ENCODE measurements at regions not wholly inside any gene's neighbourhood (a gene's known extent, or its start where the extent isn't known, plus 50 kb on each side); places are given as distances from the start of the nearest gene placed in this dataset.

- TF ChIP-seq CTCF (IDR thresholded peaks at IDR 0.05) (no peak), EP300 (IDR thresholded peaks at IDR 0.05) (no peak), POLR2A (IDR thresholded peaks at IDR 0.05) (no peak), POLR2AphosphoS5 (IDR thresholded peaks at IDR 0.05) (no peak)
Observed at GRCh38 chr4:136650541-136651277, 881.6 kb downstream of the PCDH18 start.
